HG03439 (cell line): ENCODE measurements at regions not wholly inside any gene's neighbourhood (a gene's known extent, or its start where the extent isn't known, plus 50 kb on each side); places are given as distances from the start of the nearest gene placed in this dataset.
"Not testable (repeated sequence)": the region's sequence is repeated elsewhere in the genome, so short reads cannot be mapped to it uniquely, and the experiment has no call there.

Source experiments
- ATAC-seq: cut with Tn5 transposase; IDR thresholded peaks from one replicate; pipeline ENCODE4 v1.9.1; 2021; ENCODE audit warnings: mild to moderate bottlenecking, moderate library complexity; ENCODE audit not compliant: unreplicated experiment

- no peak for ATAC-seq
Observed at GRCh38 chr3:162602619-162603018, 1106.0 kb downstream of the OTOL1 start.

GRCh38 chr3:162605651-162606204 is 1109.1 kb downstream of the OTOL1 start:
- ATAC-seq = no peak

- no peak for ATAC-seq
Observed at GRCh38 chr3:162610261-162610660, 1113.7 kb downstream of the OTOL1 start.

GRCh38 chr3:162612991-162613390 is 1116.4 kb downstream of the OTOL1 start:
- no peak for ATAC-seq

- no peak for ATAC-seq
Observed at GRCh38 chr3:162626172-162626571, 1129.6 kb downstream of the OTOL1 start.

- no peak for ATAC-seq
Observed at GRCh38 chr3:162628531-162628930, 1131.9 kb downstream of the OTOL1 start.

GRCh38 chr3:162629372-162629771 is 1132.8 kb downstream of the OTOL1 start:
- ATAC-seq = no peak

GRCh38 chr3:162632672-162633071 is 1136.1 kb downstream of the OTOL1 start:
- no peak for ATAC-seq

GRCh38 chr3:162640208-162640607 is 1143.6 kb downstream of the OTOL1 start:
- not testable (repeated sequence) for ATAC-seq

- no peak for ATAC-seq
Observed at GRCh38 chr3:162641317-162641716, 1144.7 kb downstream of the OTOL1 start.

- no peak for ATAC-seq
Observed at GRCh38 chr3:162641907-162642306, 1145.3 kb downstream of the OTOL1 start.

- ATAC-seq = no peak
Observed at GRCh38 chr3:162643245-162643644, 1146.6 kb downstream of the OTOL1 start.

GRCh38 chr3:162647321-162647720 is 1150.7 kb downstream of the OTOL1 start:
- no peak for ATAC-seq

GRCh38 chr3:162658003-162658402 is 1161.4 kb downstream of the OTOL1 start:
- no peak for ATAC-seq

- ATAC-seq = no peak
Observed at GRCh38 chr3:162665684-162666391, 1169.2 kb downstream of the OTOL1 start.

- ATAC-seq = no peak
Observed at GRCh38 chr3:162666835-162667234, 1170.2 kb downstream of the OTOL1 start.

GRCh38 chr3:162670181-162670580 is 1173.6 kb downstream of the OTOL1 start:
- no peak for ATAC-seq

GRCh38 chr3:162677475-162677874 is 1180.9 kb downstream of the OTOL1 start:
- no peak for ATAC-seq

- ATAC-seq = no peak
Observed at GRCh38 chr3:162678941-162679340, 1182.3 kb downstream of the OTOL1 start.

- ATAC-seq = no peak
Observed at GRCh38 chr3:162684260-162684659, 1187.7 kb downstream of the OTOL1 start.

GRCh38 chr3:162699291-162699690 is 1202.7 kb downstream of the OTOL1 start:
- ATAC-seq = no peak

- no peak for ATAC-seq
Observed at GRCh38 chr3:162701211-162701610, 1204.6 kb downstream of the OTOL1 start.
